Loucy (cell line): ENCODE measurements at regions not wholly inside any gene's neighbourhood (a gene's known extent, or its start where the extent isn't known, plus 50 kb on each side); places are given as distances from the start of the nearest gene placed in this dataset.

Experiments
- CTCF ChIP-seq: fragments of 200-600 bp; sonication (generic); conservative IDR thresholded peaks from 2 replicates; pipeline ENCODE4 v1.5.1; 2014; ENCODE audit warnings: mild to moderate bottlenecking, antibody characterized with exemption, low read length
- EZH2phosphoT487 ChIP-seq: fragments of 200-600 bp; IDR thresholded peaks from 2 replicates; pipeline ENCODE4 v1.6.1; 2018; ENCODE audit warnings: antibody characterized with exemption, mild to moderate bottlenecking, moderate library complexity, borderline replicate concordance

- TF ChIP-seq CTCF = no peak
- TF ChIP-seq EZH2phosphoT487 = no peak
Observed at GRCh38 chr4:28073860-28074555, 1213.4 kb downstream of the STIM2 start.
